GM18519 (cell line): ENCODE measurements at regions not wholly inside any gene's neighbourhood (a gene's known extent, or its start where the extent isn't known, plus 50 kb on each side); places are given as distances from the start of the nearest gene placed in this dataset.

Experiments
- ATAC-seq: cut with Tn5 transposase; IDR thresholded peaks from one replicate; pipeline ENCODE4 v1.9.1; 2021; ENCODE audit warnings: mild to moderate bottlenecking, moderate library complexity; ENCODE audit not compliant: unreplicated experiment, low FRiP score

GRCh38 chr4:175369087-175369486 lies 443.0 kb downstream of the GPM6A start:
- ATAC-seq, result no peak

- no peak for ATAC-seq
These were observed 441.0 kb downstream of the GPM6A start for GRCh38 chr4:175371091-175371490.

GRCh38 chr4:175373031-175373430 lies 439.0 kb downstream of the GPM6A start:
- ATAC-seq, result no peak

- no peak for ATAC-seq
These were observed 437.6 kb downstream of the GPM6A start for GRCh38 chr4:175374459-175374858.

- ATAC-seq, result no peak
These were observed 435.6 kb downstream of the GPM6A start for GRCh38 chr4:175376287-175376977.

- ATAC-seq, result no peak
These were observed 434.9 kb downstream of the GPM6A start for GRCh38 chr4:175377203-175377602.

- ATAC-seq, result no peak
These were observed 433.7 kb downstream of the GPM6A start for GRCh38 chr4:175378372-175378771.

- ATAC-seq, result no peak
These were observed 431.2 kb downstream of the GPM6A start for GRCh38 chr4:175380841-175381240.

- ATAC-seq, result no peak
These were observed 426.3 kb downstream of the GPM6A start for GRCh38 chr4:175385797-175386196.

GRCh38 chr4:175386776-175387507 lies 425.1 kb downstream of the GPM6A start:
- no peak for ATAC-seq

GRCh38 chr4:175394208-175394607 lies 417.9 kb downstream of the GPM6A start:
- ATAC-seq, result no peak

- ATAC-seq, result no peak
These were observed 406.1 kb downstream of the GPM6A start for GRCh38 chr4:175405961-175406360.

GRCh38 chr4:175407926-175408325 lies 404.1 kb downstream of the GPM6A start:
- ATAC-seq, result no peak

- ATAC-seq, result no peak
These were observed 400.8 kb downstream of the GPM6A start for GRCh38 chr4:175411251-175411650.

- ATAC-seq, result no peak
These were observed 399.9 kb downstream of the GPM6A start for GRCh38 chr4:175412161-175412560.

GRCh38 chr4:175412746-175413145 lies 399.3 kb downstream of the GPM6A start:
- ATAC-seq, result no peak

GRCh38 chr4:175413561-175413960 lies 398.5 kb downstream of the GPM6A start:
- ATAC-seq, result no peak

- no peak for ATAC-seq
These were observed 397.5 kb downstream of the GPM6A start for GRCh38 chr4:175414602-175415001.

- ATAC-seq, result no peak
These were observed 393.5 kb downstream of the GPM6A start for GRCh38 chr4:175418516-175418915.

GRCh38 chr4:175419236-175419718 lies 392.8 kb downstream of the GPM6A start:
- ATAC-seq, result no peak

- no peak for ATAC-seq
These were observed 390.6 kb downstream of the GPM6A start for GRCh38 chr4:175421506-175421905.

GRCh38 chr4:175422331-175422730 lies 389.7 kb downstream of the GPM6A start:
- ATAC-seq, result no peak
